UCSD-AML1 (cell line): ENCODE measurements at regions not wholly inside any gene's neighbourhood (a gene's known extent, or its start where the extent isn't known, plus 50 kb on each side); places are given as distances from the start of the nearest gene placed in this dataset.

ENCODE experiments used
- DNase-seq: peaks from one replicate; lab custom pipeline; 2025; ENCODE audit not compliant: unreplicated experiment; lab: John Stamatoyannopoulos, UW

DNA sequence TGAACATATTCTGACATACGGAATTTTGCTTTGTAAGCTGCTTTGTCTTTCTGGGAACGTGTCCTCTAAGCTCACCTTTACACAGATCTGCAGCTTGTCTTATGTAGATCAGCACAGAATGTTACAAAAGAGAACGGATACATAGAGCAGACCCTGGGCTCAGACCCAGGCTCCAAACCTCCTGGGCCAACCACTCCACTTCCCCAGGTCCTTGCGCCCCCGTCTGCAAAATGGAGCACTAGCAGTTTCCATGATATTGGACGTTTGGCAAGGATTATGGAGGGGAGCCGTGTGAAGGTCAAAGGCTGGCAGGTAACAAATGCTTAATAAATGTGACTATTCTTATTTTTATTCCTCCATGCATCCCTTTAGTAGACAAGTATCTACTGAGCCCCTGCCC is 358.4 kb downstream of the CTTN start:
- no peak for DNase-seq

GRCh38 chr11:70757241-70757640 is 358.9 kb downstream of the CTTN start:
- no peak for DNase-seq

DNA sequence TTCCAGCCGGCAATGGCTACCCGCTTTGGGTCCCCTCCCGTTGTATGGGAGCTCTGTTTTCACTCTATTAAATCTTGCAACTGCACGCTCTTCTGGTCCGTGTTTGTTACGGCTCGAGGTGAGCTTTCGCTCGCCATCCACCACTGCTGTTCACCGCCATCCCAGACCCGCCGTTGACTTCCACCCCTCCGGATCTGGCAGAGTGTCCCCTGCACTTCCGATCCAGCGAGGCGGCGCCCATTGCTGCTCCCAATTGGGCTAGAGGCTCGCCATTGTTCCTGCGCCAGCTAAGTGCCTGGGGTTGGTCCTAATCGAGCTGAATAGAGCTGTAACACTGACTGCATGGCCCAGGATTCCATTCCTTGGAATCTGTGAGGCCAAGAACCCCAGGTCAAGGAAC is 359.9 kb downstream of the CTTN start:
- no peak for DNase-seq

DNA sequence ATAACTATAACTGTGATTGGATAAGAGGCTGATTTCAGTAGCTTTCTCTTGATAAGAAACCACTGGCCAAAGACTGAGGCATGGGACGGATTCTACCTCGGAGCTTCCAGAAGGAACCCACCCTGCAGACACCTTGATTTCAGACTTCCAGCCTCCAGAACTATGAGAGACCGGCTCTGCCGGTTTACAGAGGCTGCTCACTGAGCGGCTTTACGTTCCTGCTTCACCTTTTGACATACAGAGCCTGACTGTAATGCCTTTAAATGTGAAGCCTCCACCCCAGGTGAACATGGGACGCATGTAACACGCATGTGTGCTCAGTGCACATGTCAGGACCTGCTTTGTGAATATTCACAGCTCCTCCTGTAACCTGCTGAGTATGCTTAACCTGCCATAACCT is 361.5 kb downstream of the CTTN start:
- no peak for DNase-seq

DNA sequence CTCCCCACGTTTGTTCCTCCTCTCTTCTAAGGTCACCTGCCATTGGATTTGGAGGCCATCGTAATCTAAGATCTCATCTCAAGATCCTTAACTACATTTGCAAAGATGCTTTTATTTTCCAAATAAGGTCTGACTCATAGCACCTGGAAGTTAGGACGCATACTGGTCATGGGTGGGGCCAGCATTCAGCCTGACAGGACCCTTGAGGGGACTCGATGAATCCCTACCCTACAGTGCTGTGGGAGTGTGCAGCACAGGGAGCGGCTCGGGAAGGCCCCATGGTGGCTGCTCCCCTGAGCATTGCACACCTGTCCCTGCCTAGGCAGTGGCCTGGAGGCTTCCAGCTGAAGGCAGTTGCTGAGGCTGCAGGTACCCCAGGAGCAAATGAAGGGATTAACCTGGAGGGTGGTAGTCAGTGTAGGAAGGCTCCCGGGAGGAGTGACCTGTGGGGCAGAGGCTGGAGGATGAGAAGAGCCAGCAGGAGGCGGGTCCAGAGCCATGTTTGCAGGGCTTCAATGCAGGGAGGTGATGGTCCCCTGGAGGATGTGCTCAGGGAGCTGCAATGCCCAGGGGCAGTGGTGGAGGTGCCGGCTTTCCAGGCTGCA is 362.2 kb downstream of the CTTN start:
- DNase-seq, result no peak

GRCh38 chr11:70761094-70761907 is 363.0 kb downstream of the CTTN start:
- no peak for DNase-seq

DNA sequence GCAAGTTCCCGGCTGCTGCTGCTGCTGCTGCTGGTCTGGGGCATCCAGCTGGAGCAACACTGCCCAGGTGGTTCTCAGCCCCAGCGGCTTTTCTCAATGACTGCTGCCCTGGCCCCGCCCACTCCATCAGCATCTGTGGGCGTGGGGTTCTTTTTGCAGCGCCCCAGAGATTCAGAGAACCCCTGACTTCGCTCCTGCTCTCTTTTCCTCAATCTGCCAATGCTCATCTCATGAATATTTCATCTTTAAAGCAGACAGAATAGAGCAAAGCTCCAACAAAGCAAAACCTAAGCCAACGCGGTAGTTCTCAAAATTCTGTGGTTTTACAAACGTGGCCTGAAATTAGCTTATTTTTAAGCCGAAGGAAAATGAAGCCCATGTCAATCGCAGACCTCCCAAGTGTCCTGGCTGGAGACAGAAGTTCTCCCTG is 363.6 kb downstream of the CTTN start:
- no peak for DNase-seq

- DNase-seq, result no peak
Observed at GRCh38 chr11:70762810-70763209, 364.5 kb downstream of the CTTN start.

GRCh38 chr11:70763606-70764005 is 365.3 kb downstream of the CTTN start:
- no peak for DNase-seq

GRCh38 chr11:70764356-70764905 is 366.1 kb downstream of the CTTN start:
- DNase-seq, result no peak

- DNase-seq, result no peak
Observed at GRCh38 chr11:70766901-70767300, 368.6 kb downstream of the CTTN start.

- no peak for DNase-seq
Observed at GRCh38 chr11:70768346-70769095, 370.2 kb downstream of the CTTN start.

- DNase-seq, result no peak
Observed at GRCh38 chr11:70769106-70769505, 370.8 kb downstream of the CTTN start.

DNA sequence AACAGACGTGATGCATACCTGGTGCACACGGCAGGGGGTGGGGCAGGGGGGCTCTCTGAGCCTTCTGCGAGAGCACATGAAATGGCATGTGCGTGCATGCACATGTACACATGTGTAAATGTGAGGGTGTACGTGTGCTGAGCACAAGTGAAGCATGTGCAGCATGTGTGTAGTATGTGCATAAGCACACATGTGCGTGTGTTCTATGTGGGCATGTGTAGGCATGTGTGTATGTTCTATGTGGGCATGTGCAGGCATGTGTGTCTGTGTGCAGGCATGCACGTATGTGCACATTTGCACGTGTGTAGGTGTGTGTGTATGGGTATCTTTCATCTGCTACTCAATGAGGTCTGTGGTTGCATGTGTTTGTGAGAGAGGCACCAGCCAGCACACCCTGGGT is 371.2 kb downstream of the CTTN start:
- no peak for DNase-seq

DNA sequence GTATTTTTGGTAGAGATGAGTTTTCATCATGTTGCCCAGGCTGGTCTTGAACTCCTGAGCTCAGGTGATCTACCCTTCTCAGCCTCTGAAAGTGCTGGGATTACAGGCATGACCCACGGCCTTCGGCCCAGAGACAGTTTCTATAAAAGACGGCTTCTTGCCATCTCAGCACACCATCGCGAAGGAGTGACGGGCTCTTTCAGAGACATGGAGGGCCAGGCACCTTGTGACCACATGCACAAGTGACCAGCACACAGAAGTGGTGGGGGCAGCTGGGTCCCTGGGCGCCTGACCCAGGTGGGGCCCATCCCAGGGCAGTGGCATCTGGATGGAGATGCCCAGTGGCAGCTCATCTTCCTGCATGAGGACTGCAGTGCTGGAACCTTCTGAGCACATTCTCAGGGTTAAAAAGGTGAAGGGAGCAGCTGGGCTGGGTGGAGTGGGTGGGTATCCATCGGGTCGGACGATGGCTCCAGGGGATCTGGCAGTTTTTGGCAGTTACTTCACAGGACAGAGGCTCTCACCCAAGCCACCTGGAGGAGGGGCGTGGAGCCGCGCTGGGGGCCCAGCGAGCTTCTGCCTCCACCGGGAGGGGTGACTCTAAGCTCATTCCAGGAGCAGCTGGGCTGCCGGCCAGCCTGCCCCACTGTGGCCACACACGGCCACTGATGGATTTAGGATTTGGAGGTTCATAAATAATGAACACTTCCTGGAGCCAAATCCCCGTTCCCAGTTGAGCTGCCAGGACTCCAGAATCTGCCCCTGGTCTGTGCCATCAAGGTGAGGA is 373.0 kb downstream of the CTTN start:
- no peak for DNase-seq

DNA sequence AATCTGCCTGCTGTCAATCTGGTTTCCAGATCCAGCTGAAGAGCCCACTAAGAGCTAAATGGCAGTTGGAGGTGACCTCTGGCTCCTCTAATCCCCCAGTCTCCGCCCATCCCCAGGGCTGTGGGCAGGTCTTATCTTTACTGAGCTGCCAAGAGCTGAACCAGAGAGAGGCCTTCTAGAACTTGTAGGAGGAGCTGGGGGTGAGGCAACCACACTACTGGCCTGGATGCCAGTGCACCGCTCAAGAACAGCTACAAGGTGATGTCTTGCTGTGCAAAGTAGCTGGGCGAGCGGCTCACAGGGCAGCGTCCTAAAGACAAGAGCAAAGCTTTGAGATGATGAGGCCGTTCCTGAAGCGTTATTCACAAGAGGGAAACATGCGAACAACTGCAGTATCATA is 374.6 kb downstream of the CTTN start:
- DNase-seq, result no peak

- no peak for DNase-seq
Observed at GRCh38 chr11:70775386-70776075, 377.2 kb downstream of the CTTN start.

DNA sequence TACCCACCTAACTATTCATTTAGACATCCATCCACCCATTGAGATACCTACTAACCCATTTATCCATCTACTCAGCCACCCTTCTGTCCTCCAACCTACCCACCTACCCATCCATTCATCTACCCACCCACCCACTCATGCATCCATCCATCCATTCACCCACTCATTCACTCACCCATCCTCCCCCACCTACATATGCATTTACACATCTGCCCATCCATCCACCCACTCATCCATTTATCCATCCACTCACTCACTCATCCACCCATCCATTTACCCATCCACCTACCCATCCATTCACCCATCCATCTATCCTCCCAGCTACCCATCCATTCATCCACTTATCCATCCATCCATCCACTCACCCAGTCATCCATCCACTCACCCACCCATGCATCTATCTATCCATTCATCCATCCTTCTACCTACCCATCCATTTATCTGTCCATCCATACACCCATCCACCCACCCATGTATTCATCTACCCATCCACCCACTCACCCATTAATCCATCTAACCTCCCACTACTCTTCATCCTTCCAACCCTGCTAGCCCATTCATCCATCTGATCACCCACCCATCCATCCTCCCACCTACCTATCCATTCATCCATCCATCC is 378.7 kb downstream of the CTTN start:
- DNase-seq, result no peak

GRCh38 chr11:70778883-70779282 is 380.6 kb downstream of the CTTN start:
- DNase-seq, result no peak
